ENCODE measurements at regions not wholly inside any gene's neighbourhood (a gene's known extent, or its start where the extent isn't known, plus 50 kb on each side); places are given as distances from the start of the nearest gene placed in this dataset.

GRCh38 chr2:80737047-80737446 is 432.5 kb upstream of the LRRTM1 start:
- H3K4me3 ChIP-seq (ENCODE audit: low read length, poor library complexity, severe bottlenecking) = no peak overlapping the region
- H3K27me3 ChIP-seq (ENCODE audit: insufficient read depth, low read length, poor library complexity, severe bottlenecking) = no peaks in the 10 kb centered on the region
- no peaks in the 10 kb centered on the region for H3K9me3 ChIP-seq (ENCODE audit: insufficient read depth, low read depth, low read length)
- H3K4me2 ChIP-seq (ENCODE audit: low read depth, low read length, poor library complexity, severe bottlenecking) = no peak overlapping the region
- no peaks in the 10 kb centered on the region for H4K20me1 ChIP-seq (ENCODE audit: insufficient read depth, low read length, poor library complexity, severe bottlenecking)
- no peaks in the 10 kb centered on the region for H3K4me1 ChIP-seq (ENCODE audit: insufficient read depth, low read length, poor library complexity, severe bottlenecking)
- no peaks in the 10 kb centered on the region for H3K9me2 ChIP-seq (replicated peaks; ENCODE audit: low read depth, low read length)
- no peaks in the 10 kb centered on the region for H3F3A ChIP-seq (ENCODE audit: low read depth)
- TF ChIP-seq EZH2phosphoT487 (IDR thresholded peaks at IDR 0.05; ENCODE audit: borderline replicate concordance) = no peak
- TF ChIP-seq, protein P1, sequence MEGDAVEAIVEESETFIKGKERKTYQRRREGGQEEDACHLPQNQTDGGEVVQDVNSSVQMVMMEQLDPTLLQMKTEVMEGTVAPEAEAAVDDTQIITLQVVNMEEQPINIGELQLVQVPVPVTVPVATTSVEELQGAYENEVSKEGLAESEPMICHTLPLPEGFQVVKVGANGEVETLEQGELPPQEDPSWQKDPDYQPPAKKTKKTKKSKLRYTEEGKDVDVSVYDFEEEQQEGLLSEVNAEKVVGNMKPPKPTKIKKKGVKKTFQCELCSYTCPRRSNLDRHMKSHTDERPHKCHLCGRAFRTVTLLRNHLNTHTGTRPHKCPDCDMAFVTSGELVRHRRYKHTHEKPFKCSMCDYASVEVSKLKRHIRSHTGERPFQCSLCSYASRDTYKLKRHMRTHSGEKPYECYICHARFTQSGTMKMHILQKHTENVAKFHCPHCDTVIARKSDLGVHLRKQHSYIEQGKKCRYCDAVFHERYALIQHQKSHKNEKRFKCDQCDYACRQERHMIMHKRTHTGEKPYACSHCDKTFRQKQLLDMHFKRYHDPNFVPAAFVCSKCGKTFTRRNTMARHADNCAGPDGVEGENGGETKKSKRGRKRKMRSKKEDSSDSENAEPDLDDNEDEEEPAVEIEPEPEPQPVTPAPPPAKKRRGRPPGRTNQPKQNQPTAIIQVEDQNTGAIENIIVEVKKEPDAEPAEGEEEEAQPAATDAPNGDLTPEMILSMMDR (conservative IDR thresholded peaks at IDR 0.05; ENCODE audit: low read length) = no peak
- no peaks in the 10 kb centered on the region for H3K36me3 ChIP-seq (ENCODE audit: insufficient read depth, low read length)
- H2AFZ ChIP-seq (ENCODE audit: low read length) = no peak overlapping the region
- no peak overlapping the region for H3K9ac ChIP-seq (ENCODE audit: low read depth, low read length, poor library complexity, severe bottlenecking)
- no peaks in the 10 kb centered on the region for H3K79me2 ChIP-seq (ENCODE audit: insufficient read depth, low read length)

DNA sequence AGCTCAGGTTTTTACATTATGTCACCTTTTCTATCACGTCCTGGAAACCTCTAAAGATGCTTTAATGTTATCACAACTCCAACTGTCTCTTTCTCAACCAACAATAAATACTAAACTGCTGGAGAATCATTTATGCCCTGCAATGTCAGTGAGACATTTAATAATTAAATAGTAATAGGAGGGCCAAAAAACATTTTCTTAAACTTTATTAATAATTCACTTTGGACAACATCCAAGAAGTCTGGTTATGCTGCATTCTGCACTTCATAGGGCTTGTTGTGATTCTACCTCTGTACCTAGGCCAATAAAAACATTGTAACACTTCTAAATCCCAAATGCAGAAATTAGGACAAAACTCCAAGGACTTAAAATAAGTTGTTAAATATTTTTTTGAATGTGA is 420.4 kb upstream of the LRRTM1 start:
- Histone ChIP-seq H3K27me3 (ENCODE audit: insufficient read depth, low read length, poor library complexity, severe bottlenecking) (no peaks in the 10 kb centered on the region), H3K9ac (ENCODE audit: low read depth, low read length, poor library complexity, severe bottlenecking) (no peak overlapping the region), H3K9me2 (replicated peaks; ENCODE audit: low read depth, low read length) (no peaks in the 10 kb centered on the region), H3K4me1 (ENCODE audit: insufficient read depth, low read length, poor library complexity, severe bottlenecking) (no peaks in the 10 kb centered on the region), H3K36me3 (ENCODE audit: insufficient read depth, low read length) (no peaks in the 10 kb centered on the region), H3K79me2 (ENCODE audit: insufficient read depth, low read length) (no peaks in the 10 kb centered on the region), H3K9me3 (ENCODE audit: insufficient read depth, low read depth, low read length) (no peaks in the 10 kb centered on the region), H2AFZ (ENCODE audit: low read length) (no peak overlapping the region), H3F3A (ENCODE audit: low read depth) (no peaks in the 10 kb centered on the region), H3K4me3 (ENCODE audit: low read length, poor library complexity, severe bottlenecking) (no peak overlapping the region), H4K20me1 (ENCODE audit: insufficient read depth, low read length, poor library complexity, severe bottlenecking) (no peaks in the 10 kb centered on the region), H3K4me2 (ENCODE audit: low read depth, low read length, poor library complexity, severe bottlenecking) (no peak overlapping the region)
- TF ChIP-seq, protein P1 (conservative IDR thresholded peaks at IDR 0.05; ENCODE audit: low read length) = no peak
- TF ChIP-seq EZH2phosphoT487 (IDR thresholded peaks at IDR 0.05; ENCODE audit: borderline replicate concordance) = no peak

DNA sequence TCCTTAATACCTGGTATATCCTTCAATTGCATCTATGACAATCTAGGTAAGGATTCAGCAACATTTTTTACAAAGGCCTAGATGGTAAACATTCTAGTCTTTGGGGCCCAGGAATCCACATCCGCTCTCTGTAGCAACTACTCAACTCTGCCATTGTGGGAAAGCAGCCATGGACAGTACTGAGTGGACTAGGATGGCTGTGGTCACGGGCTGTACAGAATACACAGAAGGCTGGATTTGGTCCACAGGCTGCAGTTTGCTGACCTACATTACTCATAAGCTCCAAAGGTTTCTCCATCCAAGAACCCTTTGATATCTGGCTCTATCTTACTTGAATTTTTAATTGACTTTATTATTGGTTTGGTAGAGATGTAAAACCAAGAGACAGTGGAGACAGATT is 418.3 kb upstream of the LRRTM1 start:
- H3K9ac ChIP-seq (ENCODE audit: low read depth, low read length, poor library complexity, severe bottlenecking) = no peak overlapping the region
- no peak overlapping the region for H2AFZ ChIP-seq (ENCODE audit: low read length)
- H4K20me1 ChIP-seq (ENCODE audit: insufficient read depth, low read length, poor library complexity, severe bottlenecking) = no peaks in the 10 kb centered on the region

More for the DNA sequence above, 418.3 kb upstream of the LRRTM1 start:
- no peaks in the 10 kb centered on the region for H3K4me1 ChIP-seq (ENCODE audit: insufficient read depth, low read length, poor library complexity, severe bottlenecking)
- H3K4me2 ChIP-seq (ENCODE audit: low read depth, low read length, poor library complexity, severe bottlenecking) = no peak overlapping the region
- no peak overlapping the region for H3K4me3 ChIP-seq (ENCODE audit: low read length, poor library complexity, severe bottlenecking)
- H3F3A ChIP-seq (ENCODE audit: low read depth) = no peaks in the 10 kb centered on the region
- no peaks in the 10 kb centered on the region for H3K36me3 ChIP-seq (ENCODE audit: insufficient read depth, low read length)
- TF ChIP-seq, protein P1 (conservative IDR thresholded peaks at IDR 0.05; ENCODE audit: low read length) = no peak
- TF ChIP-seq EZH2phosphoT487 (IDR thresholded peaks at IDR 0.05; ENCODE audit: borderline replicate concordance) = no peak
- no peaks in the 10 kb centered on the region for H3K27me3 ChIP-seq (ENCODE audit: insufficient read depth, low read length, poor library complexity, severe bottlenecking)
- no peaks in the 10 kb centered on the region for H3K9me3 ChIP-seq (ENCODE audit: insufficient read depth, low read depth, low read length)
- H3K9me2 ChIP-seq (replicated peaks; ENCODE audit: low read depth, low read length) = no peaks in the 10 kb centered on the region
- no peaks in the 10 kb centered on the region for H3K79me2 ChIP-seq (ENCODE audit: insufficient read depth, low read length)

All from Loucy (cell line).